ENCODE measurements at regions not wholly inside any gene's neighbourhood (a gene's known extent, or its start where the extent isn't known, plus 50 kb on each side); places are given as distances from the start of the nearest gene placed in this dataset.

- TF ChIP-seq, protein P1, sequence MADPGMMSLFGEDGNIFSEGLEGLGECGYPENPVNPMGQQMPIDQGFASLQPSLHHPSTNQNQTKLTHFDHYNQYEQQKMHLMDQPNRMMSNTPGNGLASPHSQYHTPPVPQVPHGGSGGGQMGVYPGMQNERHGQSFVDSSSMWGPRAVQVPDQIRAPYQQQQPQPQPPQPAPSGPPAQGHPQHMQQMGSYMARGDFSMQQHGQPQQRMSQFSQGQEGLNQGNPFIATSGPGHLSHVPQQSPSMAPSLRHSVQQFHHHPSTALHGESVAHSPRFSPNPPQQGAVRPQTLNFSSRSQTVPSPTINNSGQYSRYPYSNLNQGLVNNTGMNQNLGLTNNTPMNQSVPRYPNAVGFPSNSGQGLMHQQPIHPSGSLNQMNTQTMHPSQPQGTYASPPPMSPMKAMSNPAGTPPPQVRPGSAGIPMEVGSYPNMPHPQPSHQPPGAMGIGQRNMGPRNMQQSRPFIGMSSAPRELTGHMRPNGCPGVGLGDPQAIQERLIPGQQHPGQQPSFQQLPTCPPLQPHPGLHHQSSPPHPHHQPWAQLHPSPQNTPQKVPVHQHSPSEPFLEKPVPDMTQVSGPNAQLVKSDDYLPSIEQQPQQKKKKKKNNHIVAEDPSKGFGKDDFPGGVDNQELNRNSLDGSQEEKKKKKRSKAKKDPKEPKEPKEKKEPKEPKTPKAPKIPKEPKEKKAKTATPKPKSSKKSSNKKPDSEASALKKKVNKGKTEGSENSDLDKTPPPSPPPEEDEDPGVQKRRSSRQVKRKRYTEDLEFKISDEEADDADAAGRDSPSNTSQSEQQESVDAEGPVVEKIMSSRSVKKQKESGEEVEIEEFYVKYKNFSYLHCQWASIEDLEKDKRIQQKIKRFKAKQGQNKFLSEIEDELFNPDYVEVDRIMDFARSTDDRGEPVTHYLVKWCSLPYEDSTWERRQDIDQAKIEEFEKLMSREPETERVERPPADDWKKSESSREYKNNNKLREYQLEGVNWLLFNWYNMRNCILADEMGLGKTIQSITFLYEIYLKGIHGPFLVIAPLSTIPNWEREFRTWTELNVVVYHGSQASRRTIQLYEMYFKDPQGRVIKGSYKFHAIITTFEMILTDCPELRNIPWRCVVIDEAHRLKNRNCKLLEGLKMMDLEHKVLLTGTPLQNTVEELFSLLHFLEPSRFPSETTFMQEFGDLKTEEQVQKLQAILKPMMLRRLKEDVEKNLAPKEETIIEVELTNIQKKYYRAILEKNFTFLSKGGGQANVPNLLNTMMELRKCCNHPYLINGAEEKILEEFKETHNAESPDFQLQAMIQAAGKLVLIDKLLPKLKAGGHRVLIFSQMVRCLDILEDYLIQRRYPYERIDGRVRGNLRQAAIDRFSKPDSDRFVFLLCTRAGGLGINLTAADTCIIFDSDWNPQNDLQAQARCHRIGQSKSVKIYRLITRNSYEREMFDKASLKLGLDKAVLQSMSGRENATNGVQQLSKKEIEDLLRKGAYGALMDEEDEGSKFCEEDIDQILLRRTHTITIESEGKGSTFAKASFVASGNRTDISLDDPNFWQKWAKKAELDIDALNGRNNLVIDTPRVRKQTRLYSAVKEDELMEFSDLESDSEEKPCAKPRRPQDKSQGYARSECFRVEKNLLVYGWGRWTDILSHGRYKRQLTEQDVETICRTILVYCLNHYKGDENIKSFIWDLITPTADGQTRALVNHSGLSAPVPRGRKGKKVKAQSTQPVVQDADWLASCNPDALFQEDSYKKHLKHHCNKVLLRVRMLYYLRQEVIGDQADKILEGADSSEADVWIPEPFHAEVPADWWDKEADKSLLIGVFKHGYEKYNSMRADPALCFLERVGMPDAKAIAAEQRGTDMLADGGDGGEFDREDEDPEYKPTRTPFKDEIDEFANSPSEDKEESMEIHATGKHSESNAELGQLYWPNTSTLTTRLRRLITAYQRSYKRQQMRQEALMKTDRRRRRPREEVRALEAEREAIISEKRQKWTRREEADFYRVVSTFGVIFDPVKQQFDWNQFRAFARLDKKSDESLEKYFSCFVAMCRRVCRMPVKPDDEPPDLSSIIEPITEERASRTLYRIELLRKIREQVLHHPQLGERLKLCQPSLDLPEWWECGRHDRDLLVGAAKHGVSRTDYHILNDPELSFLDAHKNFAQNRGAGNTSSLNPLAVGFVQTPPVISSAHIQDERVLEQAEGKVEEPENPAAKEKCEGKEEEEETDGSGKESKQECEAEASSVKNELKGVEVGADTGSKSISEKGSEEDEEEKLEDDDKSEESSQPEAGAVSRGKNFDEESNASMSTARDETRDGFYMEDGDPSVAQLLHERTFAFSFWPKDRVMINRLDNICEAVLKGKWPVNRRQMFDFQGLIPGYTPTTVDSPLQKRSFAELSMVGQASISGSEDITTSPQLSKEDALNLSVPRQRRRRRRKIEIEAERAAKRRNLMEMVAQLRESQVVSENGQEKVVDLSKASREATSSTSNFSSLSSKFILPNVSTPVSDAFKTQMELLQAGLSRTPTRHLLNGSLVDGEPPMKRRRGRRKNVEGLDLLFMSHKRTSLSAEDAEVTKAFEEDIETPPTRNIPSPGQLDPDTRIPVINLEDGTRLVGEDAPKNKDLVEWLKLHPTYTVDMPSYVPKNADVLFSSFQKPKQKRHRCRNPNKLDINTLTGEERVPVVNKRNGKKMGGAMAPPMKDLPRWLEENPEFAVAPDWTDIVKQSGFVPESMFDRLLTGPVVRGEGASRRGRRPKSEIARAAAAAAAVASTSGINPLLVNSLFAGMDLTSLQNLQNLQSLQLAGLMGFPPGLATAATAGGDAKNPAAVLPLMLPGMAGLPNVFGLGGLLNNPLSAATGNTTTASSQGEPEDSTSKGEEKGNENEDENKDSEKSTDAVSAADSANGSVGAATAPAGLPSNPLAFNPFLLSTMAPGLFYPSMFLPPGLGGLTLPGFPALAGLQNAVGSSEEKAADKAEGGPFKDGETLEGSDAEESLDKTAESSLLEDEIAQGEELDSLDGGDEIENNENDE (IDR thresholded peaks at IDR 0.05; ENCODE audit: insufficient replicate concordance, low read length) = no peak
- no peak for TF ChIP-seq CTBP2 (IDR thresholded peaks at IDR 0.05; ENCODE audit: borderline replicate concordance, insufficient read depth, insufficient read length, low read length)
- no peak for TF ChIP-seq EZH2 (IDR thresholded peaks at IDR 0.05; ENCODE audit: low read depth, low read length, severe bottlenecking)
- TF ChIP-seq HDAC6 (IDR thresholded peaks at IDR 0.05; ENCODE audit: low read depth, low read length) = no peak
- no peak for TF ChIP-seq POU5F1 (IDR thresholded peaks at IDR 0.05; ENCODE audit: low read depth, low read length)
- no peak for TF ChIP-seq CEBPB (IDR thresholded peaks at IDR 0.05; ENCODE audit: low read depth, low read length)
- no peak for TF ChIP-seq TAF1 (IDR thresholded peaks at IDR 0.05; ENCODE audit: low read depth, low read length)
Observed at GRCh38 chrX:95754411-95754810, 930.2 kb upstream of the DIAPH2 start (continued).

Measured in H1 (cell line).